ENCODE measurements at regions not wholly inside any gene's neighbourhood (a gene's known extent, or its start where the extent isn't known, plus 50 kb on each side); places are given as distances from the start of the nearest gene placed in this dataset.

DNA sequence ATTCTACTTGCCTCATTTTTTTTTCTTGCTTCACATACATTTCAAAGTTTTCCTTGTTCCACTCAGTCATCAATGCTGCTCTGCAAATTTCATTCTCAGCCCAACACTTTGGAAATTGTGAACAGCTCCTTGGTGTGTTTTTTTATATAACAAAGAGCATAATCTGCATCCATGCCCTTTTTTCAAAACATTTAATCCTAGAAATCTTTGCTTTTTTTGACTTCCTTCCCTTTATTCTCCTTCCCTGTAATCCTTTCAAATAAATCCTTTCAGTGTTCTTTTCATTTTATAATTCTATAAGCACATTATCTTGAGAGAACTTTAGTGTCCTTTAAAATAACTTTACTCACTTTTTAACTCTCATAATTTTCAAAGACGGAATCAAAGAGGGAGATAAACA, 1150.8 kb downstream of the SI start:
- Histone ChIP-seq H3K9me3 (no peaks in the 10 kb centered on the region), H3K4me1 (no peaks in the 10 kb centered on the region), H3K36me3 (no peaks in the 10 kb centered on the region), H3K27me3 (no peaks in the 10 kb centered on the region), H3K27ac (no peak overlapping the region), H3K4me3 (no peak overlapping the region)
- intact Hi-C loops (cut with DNase I) = no loop called here
- TF ChIP-seq, protein P1, sequence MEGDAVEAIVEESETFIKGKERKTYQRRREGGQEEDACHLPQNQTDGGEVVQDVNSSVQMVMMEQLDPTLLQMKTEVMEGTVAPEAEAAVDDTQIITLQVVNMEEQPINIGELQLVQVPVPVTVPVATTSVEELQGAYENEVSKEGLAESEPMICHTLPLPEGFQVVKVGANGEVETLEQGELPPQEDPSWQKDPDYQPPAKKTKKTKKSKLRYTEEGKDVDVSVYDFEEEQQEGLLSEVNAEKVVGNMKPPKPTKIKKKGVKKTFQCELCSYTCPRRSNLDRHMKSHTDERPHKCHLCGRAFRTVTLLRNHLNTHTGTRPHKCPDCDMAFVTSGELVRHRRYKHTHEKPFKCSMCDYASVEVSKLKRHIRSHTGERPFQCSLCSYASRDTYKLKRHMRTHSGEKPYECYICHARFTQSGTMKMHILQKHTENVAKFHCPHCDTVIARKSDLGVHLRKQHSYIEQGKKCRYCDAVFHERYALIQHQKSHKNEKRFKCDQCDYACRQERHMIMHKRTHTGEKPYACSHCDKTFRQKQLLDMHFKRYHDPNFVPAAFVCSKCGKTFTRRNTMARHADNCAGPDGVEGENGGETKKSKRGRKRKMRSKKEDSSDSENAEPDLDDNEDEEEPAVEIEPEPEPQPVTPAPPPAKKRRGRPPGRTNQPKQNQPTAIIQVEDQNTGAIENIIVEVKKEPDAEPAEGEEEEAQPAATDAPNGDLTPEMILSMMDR (IDR thresholded peaks at IDR 0.05) = no peak
- DNase-seq (no peak), ATAC-seq (no peak)

DNA sequence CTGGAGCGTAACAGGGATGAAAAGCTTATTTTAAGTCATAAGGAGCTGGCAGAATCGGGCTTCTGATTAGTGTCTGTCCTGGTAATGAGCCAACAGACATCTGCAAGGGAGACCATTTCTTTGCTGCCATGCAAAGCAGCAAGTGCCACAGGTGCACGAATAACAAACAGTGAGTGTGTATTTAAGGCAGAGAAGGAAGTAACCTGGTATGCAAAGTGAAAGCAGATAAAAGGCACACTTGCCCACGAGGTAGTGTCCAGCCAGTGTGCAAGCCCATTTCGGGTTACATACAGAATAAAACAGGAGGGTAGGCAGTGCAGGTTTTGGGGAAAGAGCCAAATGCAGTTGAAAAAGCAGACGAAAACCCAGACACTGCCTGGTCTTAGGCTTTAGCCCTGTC, 1153.7 kb downstream of the SI start:
- H3K27ac ChIP-seq = no peak overlapping the region
- H3K27me3 ChIP-seq = no peaks in the 10 kb centered on the region
- TF ChIP-seq, protein P1 (IDR thresholded peaks at IDR 0.05) = no peak
- no peak for DNase-seq
- H3K9me3 ChIP-seq = no peaks in the 10 kb centered on the region
- H3K36me3 ChIP-seq = no peaks in the 10 kb centered on the region
- H3K4me3 ChIP-seq = no peak overlapping the region
- no peak for ATAC-seq
- intact Hi-C loops (cut with DNase I) = no loop called here
- H3K4me1 ChIP-seq = no peaks in the 10 kb centered on the region

DNA sequence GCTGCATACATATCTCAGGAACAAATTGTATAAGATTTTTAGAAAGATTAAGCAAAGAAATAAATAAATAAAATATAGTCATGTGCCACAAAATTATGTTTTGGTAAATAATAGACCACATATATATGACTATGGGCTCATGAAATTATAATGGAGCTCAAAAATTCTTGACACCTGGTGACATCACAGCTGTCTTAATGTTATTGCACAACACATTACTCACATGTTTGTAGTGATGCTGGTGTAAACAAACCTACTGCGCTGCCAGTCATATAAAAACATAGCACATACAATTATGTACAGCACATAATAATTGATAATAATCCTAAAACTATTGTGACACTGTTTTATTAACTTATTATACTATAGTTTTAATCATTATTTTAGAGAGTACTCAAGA, 1159.1 kb downstream of the SI start:
- Histone ChIP-seq H3K36me3 (no peaks in the 10 kb centered on the region), H3K4me1 (no peaks in the 10 kb centered on the region)
- ATAC-seq = no peak

DNA sequence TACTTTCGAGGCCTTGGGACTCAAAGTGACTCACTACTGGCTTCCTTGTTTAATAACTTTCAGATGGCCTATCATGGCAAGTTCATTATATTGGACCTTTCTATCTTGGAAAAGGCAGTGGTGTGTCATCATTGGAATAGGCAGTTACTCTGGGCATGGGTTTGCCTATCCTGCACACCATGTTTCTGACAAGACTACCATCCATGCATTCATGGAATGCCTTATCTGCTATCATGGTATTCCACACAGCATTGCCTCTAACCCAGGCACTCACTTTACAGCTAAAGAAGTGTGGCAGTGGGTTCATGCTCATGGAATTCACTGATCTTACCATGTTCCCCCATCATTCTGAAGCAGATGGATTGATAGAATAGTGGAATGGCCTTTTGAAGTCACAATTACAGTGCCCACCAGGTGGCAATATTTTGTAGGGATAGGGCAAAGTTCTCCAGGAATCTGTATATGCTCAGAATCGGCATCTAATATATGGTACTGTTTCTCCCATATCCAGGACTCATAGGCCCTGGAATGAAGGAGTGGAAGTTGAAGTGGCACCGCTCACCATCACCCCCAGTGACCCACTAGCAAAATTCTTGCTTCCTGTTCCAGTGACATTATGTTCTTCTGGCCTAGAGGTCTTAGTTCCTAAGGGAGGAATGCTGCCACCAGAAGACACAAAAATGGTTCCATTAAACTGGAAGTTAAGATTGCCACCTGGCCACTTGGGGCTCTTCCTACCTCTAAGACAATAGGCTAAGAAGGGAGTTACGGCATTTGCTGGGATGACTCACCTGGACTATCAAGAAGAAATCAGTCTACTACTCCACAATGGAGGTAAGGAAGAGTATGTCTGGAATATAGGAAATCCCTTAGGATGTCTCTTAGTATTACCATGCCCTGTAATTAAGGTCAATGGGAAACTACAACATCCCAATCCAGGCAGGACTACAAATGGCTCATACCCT, 1161.4 kb downstream of the SI start:
- no peaks in the 10 kb centered on the region for H3K27me3 ChIP-seq
- H3K36me3 ChIP-seq = no peaks in the 10 kb centered on the region
- no peak overlapping the region for H3K27ac ChIP-seq
- TF ChIP-seq, protein P1 (IDR thresholded peaks at IDR 0.05) = peak; percentile 16
- DNase-seq = no peak
- no peaks in the 10 kb centered on the region for H3K9me3 ChIP-seq
- intact Hi-C loops (cut with DNase I) = no loop called here
- no peak for ATAC-seq
- no peak overlapping the region for H3K4me3 ChIP-seq
- H3K4me1 ChIP-seq = no peaks in the 10 kb centered on the region

More for the DNA sequence above, 1159.1 kb downstream of the SI start:
- Histone ChIP-seq H3K27ac (no peak overlapping the region), H3K9me3 (no peaks in the 10 kb centered on the region), H3K4me3 (no peak overlapping the region), H3K27me3 (no peaks in the 10 kb centered on the region)
- intact Hi-C loops (cut with DNase I) = no loop called here
- DNase-seq = no peak
- TF ChIP-seq, protein P1 (IDR thresholded peaks at IDR 0.05) = no peak

DNA sequence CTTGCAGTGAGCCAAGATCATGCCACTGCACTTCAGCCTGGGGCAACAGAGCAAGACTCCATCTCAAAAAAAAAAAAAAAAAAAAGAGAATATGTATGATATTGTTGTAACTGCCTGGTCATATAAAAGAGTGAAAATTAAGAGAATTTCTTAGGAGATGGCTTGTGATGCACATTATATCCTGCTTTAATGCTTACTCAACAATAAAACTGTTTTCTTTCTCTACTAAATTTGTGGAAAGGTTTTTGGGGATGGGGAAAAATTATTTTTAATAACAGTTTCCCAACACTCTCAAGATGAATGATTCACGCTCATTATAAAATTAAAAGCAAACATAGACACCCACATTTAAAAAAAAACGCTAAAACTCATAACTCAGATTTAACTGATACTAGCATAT, 1163.0 kb downstream of the SI start:
- no peaks in the 10 kb centered on the region for H3K27me3 ChIP-seq
- TF ChIP-seq, protein P1 (IDR thresholded peaks at IDR 0.05) = no peak
- H3K27ac ChIP-seq = no peak overlapping the region
- H3K4me3 ChIP-seq = no peak overlapping the region
- H3K9me3 ChIP-seq = no peaks in the 10 kb centered on the region
- intact Hi-C loops (cut with DNase I) = no loop called here
- ATAC-seq (no peak), DNase-seq (no peak)
- no peaks in the 10 kb centered on the region for H3K36me3 ChIP-seq
- no peaks in the 10 kb centered on the region for H3K4me1 ChIP-seq

Data from upper lobe of right lung (tissue), 1 donor.